ENCODE measurements at regions not wholly inside any gene's neighbourhood (a gene's known extent, or its start where the extent isn't known, plus 50 kb on each side); places are given as distances from the start of the nearest gene placed in this dataset.

DNA sequence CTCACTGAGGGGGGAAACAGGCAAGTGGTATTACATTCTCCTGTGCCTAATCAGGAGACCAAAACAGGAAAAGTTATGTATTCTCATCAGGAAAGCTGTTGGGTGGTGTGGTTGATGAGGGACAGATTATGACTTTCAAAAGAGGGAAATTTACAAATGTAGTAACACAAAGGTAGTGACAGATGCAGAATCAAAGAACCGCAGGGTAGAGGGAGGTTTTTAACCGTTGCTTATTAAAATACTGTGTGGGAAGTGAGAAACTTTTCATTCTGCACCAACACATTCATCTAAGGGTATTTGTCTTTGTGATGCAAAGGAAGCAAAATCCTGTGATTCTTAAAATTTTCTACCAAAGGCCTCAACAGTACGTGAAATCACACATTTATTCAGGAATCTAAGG is 288.2 kb upstream of the MAN1A1 start (continued):
- TF ChIP-seq TSHZ1 (CRISPR knock-in tag; IDR thresholded peaks at IDR 0.05) (no peak), SRSF9 (IDR thresholded peaks at IDR 0.05; ENCODE audit: borderline replicate concordance, low read depth, low read length) (no peak)

DNA sequence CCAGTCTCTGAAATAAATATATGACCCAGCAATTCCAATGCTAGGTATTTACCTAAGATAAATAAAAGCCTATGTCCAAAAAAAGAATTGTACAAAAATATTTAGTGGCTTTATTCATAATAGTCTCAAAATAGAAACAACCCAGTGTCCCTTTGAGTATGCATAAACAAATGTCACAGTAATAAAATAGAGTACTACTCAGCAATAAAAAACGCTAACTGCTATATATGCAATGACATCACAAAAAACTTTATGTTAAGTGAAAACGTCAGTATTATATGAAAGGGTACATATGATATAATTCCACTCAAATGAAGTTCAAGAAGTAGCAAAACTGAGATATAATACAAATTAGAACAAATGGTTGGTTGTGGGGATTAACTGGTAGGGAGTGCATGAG is 286.5 kb upstream of the MAN1A1 start:
- ATAC-seq (no peak), FAIRE-seq (no peak), DNase-seq (ENCODE audit: extremely low read depth in 1 of 4, low spot score in 3 of 4) (no peak)
- intact Hi-C loops (cut with micrococcal nuclease): no loop called here
- ChIA-PET CTCF (ENCODE audit: low intra/inter-chr PET ratio) (no interaction called here), POLR2A (no interaction called here)
- Histone ChIP-seq H3K36me3 (ENCODE audit: control insufficient read depth, insufficient read depth, low read length) (no peaks in the 10 kb centered on the region), H3K9me1 (ENCODE audit: control insufficient read depth, insufficient read depth, low read length) (no peaks in the 10 kb centered on the region), H3K79me2 (ENCODE audit: control insufficient read depth, insufficient read depth, low read length) (no peaks in the 10 kb centered on the region), H3K4me3 (no peak overlapping the region), H3K27me3 (ENCODE audit: control insufficient read depth in 2 of 2, insufficient read depth in 2 of 2, low read length in 2 of 2) (no peaks in the 10 kb centered on the region), H2AFZ (ENCODE audit: low read depth, low read length) (no peak overlapping the region), H4K20me1 (replicated peaks; ENCODE audit: control insufficient read depth, insufficient read depth, low read length) (no peaks in the 10 kb centered on the region), H3K4me2 (ENCODE audit: insufficient read depth, low read length) (no peak overlapping the region), H3K27ac (ENCODE audit: extremely low read depth, low read depth, low read length) (no peak overlapping the region), H3K4me1 (replicated peaks in 1 of 2; ENCODE audit: control insufficient read depth in 2 of 2, insufficient read depth in 2 of 2, low read length in 2 of 2) (no peaks in the 10 kb centered on the region), H3K9ac (ENCODE audit: insufficient read depth in 1 of 2, low read depth in 2 of 2, low read length in 2 of 2) (no peak overlapping the region), H3K9me3 (replicated peaks; ENCODE audit: control insufficient read depth, insufficient read depth, low read depth, low read length) (no peaks in the 10 kb centered on the region)
- no TSS peak for BruUV-seq (replicated peaks)
- in situ Hi-C loops (cut with MboI): no loop called here
- 48% methylated on average over 2 of the region's 2 CpGs for WGBS (ENCODE audit: insufficient coverage, low coverage, missing lambda C conversion rate)
- TF ChIP-seq NCOR1 (IDR thresholded peaks at IDR 0.05) (no peak), MAFG (tag; conservative IDR thresholded peaks at IDR 0.05) (peak; percentile 41), ZEB2 (IDR thresholded peaks at IDR 0.05) (no peak), C11orf30 (IDR thresholded peaks at IDR 0.05; ENCODE audit: low read depth) (peak; percentile 51; the same call in 1 of the 2 replicates), PHF20 (IDR thresholded peaks at IDR 0.05; ENCODE audit: partially characterized antibody) (no peak), FOXP4 (CRISPR knock-in tag; IDR thresholded peaks at IDR 0.05; ENCODE audit: borderline replicate concordance) (no peak), MCM7 (IDR thresholded peaks at IDR 0.05) (no peak), BCL6 (CRISPR knock-in tag; IDR thresholded peaks at IDR 0.05) (no peak), ZNF766 (CRISPR knock-in tag; conservative IDR thresholded peaks at IDR 0.05) (no peak)
- TF ChIP-seq, protein P1, sequence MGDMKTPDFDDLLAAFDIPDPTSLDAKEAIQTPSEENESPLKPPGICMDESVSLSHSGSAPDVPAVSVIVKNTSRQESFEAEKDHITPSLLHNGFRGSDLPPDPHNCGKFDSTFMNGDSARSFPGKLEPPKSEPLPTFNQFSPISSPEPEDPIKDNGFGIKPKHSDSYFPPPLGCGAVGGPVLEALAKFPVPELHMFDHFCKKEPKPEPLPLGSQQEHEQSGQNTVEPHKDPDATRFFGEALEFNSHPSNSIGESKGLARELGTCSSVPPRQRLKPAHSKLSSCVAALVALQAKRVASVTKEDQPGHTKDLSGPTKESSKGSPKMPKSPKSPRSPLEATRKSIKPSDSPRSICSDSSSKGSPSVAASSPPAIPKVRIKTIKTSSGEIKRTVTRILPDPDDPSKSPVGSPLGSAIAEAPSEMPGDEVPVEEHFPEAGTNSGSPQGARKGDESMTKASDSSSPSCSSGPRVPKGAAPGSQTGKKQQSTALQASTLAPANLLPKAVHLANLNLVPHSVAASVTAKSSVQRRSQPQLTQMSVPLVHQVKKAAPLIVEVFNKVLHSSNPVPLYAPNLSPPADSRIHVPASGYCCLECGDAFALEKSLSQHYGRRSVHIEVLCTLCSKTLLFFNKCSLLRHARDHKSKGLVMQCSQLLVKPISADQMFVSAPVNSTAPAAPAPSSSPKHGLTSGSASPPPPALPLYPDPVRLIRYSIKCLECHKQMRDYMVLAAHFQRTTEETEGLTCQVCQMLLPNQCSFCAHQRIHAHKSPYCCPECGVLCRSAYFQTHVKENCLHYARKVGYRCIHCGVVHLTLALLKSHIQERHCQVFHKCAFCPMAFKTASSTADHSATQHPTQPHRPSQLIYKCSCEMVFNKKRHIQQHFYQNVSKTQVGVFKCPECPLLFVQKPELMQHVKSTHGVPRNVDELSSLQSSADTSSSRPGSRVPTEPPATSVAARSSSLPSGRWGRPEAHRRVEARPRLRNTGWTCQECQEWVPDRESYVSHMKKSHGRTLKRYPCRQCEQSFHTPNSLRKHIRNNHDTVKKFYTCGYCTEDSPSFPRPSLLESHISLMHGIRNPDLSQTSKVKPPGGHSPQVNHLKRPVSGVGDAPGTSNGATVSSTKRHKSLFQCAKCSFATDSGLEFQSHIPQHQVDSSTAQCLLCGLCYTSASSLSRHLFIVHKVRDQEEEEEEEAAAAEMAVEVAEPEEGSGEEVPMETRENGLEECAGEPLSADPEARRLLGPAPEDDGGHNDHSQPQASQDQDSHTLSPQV (IDR thresholded peaks at IDR 0.05): no peak
